Tibial nerve (tissue), 4 donors: ENCODE measurements at regions not wholly inside any gene's neighbourhood (a gene's known extent, or its start where the extent isn't known, plus 50 kb on each side); places are given as distances from the start of the nearest gene placed in this dataset.

Experiments used
- DNase-seq, 2 donors: peaks; one replicate each; pipeline ENCODE4 v3.0.0-alpha.2; 2019; ENCODE audit warnings: low spot score in 2 of 2
- H3K27ac ChIP-seq, 4 donors: fragments of 200-600 bp; sonication (generic) in 3 of 4; one replicate each; pipeline ENCODE4 v1.5.1; 2017 to 2019; ENCODE audit warnings: mild to moderate bottlenecking in 1 of 4
- H3K27me3 ChIP-seq, 2 donors: fragments of 200-600 bp; sonication (generic) in 1 of 2; one replicate each; pipeline versions ENCODE4 v1.5.1 to v1.6.0; 2017 to 2019
- H3K36me3 ChIP-seq, 3 donors: fragments of 200-600 bp; sonication (generic); one replicate each; pipeline ENCODE4 v1.5.1; 2018 to 2019
- H3K4me1 ChIP-seq, 4 donors: fragments of 200-600 bp; sonication (generic) in 3 of 4; one replicate each; pipeline ENCODE4 v1.5.1; 2017 to 2019
- H3K4me3 ChIP-seq, 4 donors: fragments of 200-600 bp; sonication (generic) in 3 of 4; one replicate each; pipeline ENCODE4 v1.5.1; 2017 to 2019; ENCODE audit warnings: mild to moderate bottlenecking in 1 of 4, moderate library complexity in 1 of 4
- H3K9me3 ChIP-seq, 4 donors: fragments of 200-600 bp; sonication (generic) in 3 of 4; one replicate each; pipeline ENCODE4 v1.5.1; 2017 to 2019
- CTCF ChIP-seq, 5 experiments: fragments of 200-600 bp in 3 of 5; fragments of 450-650 bp in 2 of 5; sonication (generic) in 3 of 5; IDR thresholded peaks; one replicate each; pipeline ENCODE4 v1.5.1; 2016 to 2019; ENCODE audit warnings: antibody characterized with exemption in 5 of 5, mild to moderate bottlenecking in 3 of 5, moderate library complexity in 2 of 5
- EP300 ChIP-seq, 2 donors: sonication (generic); formaldehyde crosslinking; IDR thresholded peaks; one replicate each; pipeline ENCODE4 v1.6.1; 2017; ENCODE audit warnings: antibody characterized with exemption in 2 of 2, mild to moderate bottlenecking in 1 of 2
- POLR2A ChIP-seq, 2 donors: fragments of 450-650 bp; IDR thresholded peaks; one replicate each; pipeline ENCODE4 v1.6.1; 2017; ENCODE audit warnings: antibody characterized with exemption in 2 of 2, mild to moderate bottlenecking in 2 of 2, moderate library complexity in 2 of 2
- WGBS, 2 donors: methylation state at CpG; one replicate each; pipeline ENCODE4 v1.1.5; 2018; 5-methylcytosine and 5-hydroxymethylcytosine counted together

- Histone ChIP-seq H3K27ac (no peak overlapping the region), H3K9me3 (no peaks in the 10 kb centered on the region), H3K36me3 (no peaks in the 10 kb centered on the region), H3K27me3 (no peaks in the 10 kb centered on the region), H3K4me1 (no peaks in the 10 kb centered on the region), H3K4me3 (no peak overlapping the region)
- 80 to 89% methylated on average over 7 of the region's 7 CpGs for WGBS, 2 donors
- no peak for DNase-seq
- TF ChIP-seq CTCF (IDR thresholded peaks at IDR 0.05): no peak
- no peak for TF ChIP-seq EP300 (IDR thresholded peaks at IDR 0.05)
- no peak for TF ChIP-seq POLR2A (IDR thresholded peaks at IDR 0.05)
Observed at GRCh38 chr1:96997717-96998116, 276.1 kb downstream of the PTBP2 start.

- Histone ChIP-seq H3K36me3 (no peaks in the 10 kb centered on the region), H3K27me3 (no peaks in the 10 kb centered on the region), H3K4me3 (no peak overlapping the region), H3K4me1 (no peaks in the 10 kb centered on the region), H3K27ac (no peak overlapping the region), H3K9me3 (no peaks in the 10 kb centered on the region)
- no peak for TF ChIP-seq EP300 (IDR thresholded peaks at IDR 0.05)
- no peak for TF ChIP-seq POLR2A (IDR thresholded peaks at IDR 0.05)
- no peak for TF ChIP-seq CTCF (IDR thresholded peaks at IDR 0.05)
- 92 to 95% methylated on average over 3 of the region's 3 CpGs for WGBS, 2 donors
- no peak for DNase-seq
Observed at GRCh38 chr1:96998466-96998865, 276.9 kb downstream of the PTBP2 start.

GRCh38 chr1:96999191-96999590 lies 277.6 kb downstream of the PTBP2 start:
- TF ChIP-seq CTCF (IDR thresholded peaks at IDR 0.05) (no peak), EP300 (IDR thresholded peaks at IDR 0.05) (no peak), POLR2A (IDR thresholded peaks at IDR 0.05) (no peak)
- no peaks in the 10 kb centered on the region for H3K27me3 ChIP-seq

GRCh38 chr1:97004054-97004453 lies 282.5 kb downstream of the PTBP2 start:
- Histone ChIP-seq H3K36me3 (no peaks in the 10 kb centered on the region), H3K4me1 (peaks cover 0 to 16% (median 0%) of the 10 kb centered on the region in 4 donors), H3K9me3 (no peaks in the 10 kb centered on the region), H3K27ac (no peak overlapping the region), H3K27me3 (no peaks in the 10 kb centered on the region), H3K4me3 (no peak overlapping the region)
- TF ChIP-seq POLR2A (IDR thresholded peaks at IDR 0.05) (no peak), CTCF (IDR thresholded peaks at IDR 0.05) (no peak), EP300 (IDR thresholded peaks at IDR 0.05) (no peak)
- 72 to 78% methylated on average over 2 of the region's 2 CpGs for WGBS, 2 donors
- no peak for DNase-seq

More at GRCh38 chr1:96999191-96999590, 277.6 kb downstream of the PTBP2 start:
- no peak for DNase-seq
- Histone ChIP-seq H3K9me3 (no peaks in the 10 kb centered on the region), H3K36me3 (no peaks in the 10 kb centered on the region), H3K4me3 (no peak overlapping the region), H3K4me1 (no peaks in the 10 kb centered on the region), H3K27ac (no peak overlapping the region)
- 84 to 91% methylated on average over 2 of the region's 2 CpGs for WGBS, 2 donors

GRCh38 chr1:97004743-97005142 lies 283.2 kb downstream of the PTBP2 start:
- Histone ChIP-seq H3K9me3 (no peaks in the 10 kb centered on the region), H3K4me1 (peaks cover 0 to 16% (median 0%) of the 10 kb centered on the region in 4 donors), H3K4me3 (no peak overlapping the region), H3K27ac (no peak overlapping the region), H3K27me3 (no peaks in the 10 kb centered on the region), H3K36me3 (no peaks in the 10 kb centered on the region)
- TF ChIP-seq POLR2A (IDR thresholded peaks at IDR 0.05) (no peak), CTCF (IDR thresholded peaks at IDR 0.05) (no peak), EP300 (IDR thresholded peaks at IDR 0.05) (no peak)
- WGBS, 2 donors: 93 to 96% methylated on average over 4 of the region's 4 CpGs
- no peak for DNase-seq
